HepG2 (cell line): ENCODE measurements at regions not wholly inside any gene's neighbourhood (a gene's known extent, or its start where the extent isn't known, plus 50 kb on each side); places are given as distances from the start of the nearest gene placed in this dataset.

ENCODE experiments used
- CREB1 ChIP-seq, 2 experiments: fragments of 450-650 bp in 1 of 2; IDR thresholded peaks; 2 replicates each; pipeline ENCODE4 v1.6.1; 2016 to 2017; ENCODE audit warnings: control low read depth in 1 of 2, mild to moderate bottlenecking in 1 of 2, missing compliant biosample characterization in 1 of 2, missing genetic modification characterization in 1 of 2
- EP300 ChIP-seq, 3 experiments: sonication (generic) in 1 of 3; formaldehyde crosslinking in 1 of 3; IDR thresholded peaks; 2 replicates each; pipeline versions ENCODE4 v1.5.1 to v1.6.1; 2011 to 2020; ENCODE audit warnings: low read depth in 2 of 3, low read length in 2 of 3, borderline replicate concordance in 1 of 3, improper control_type of control experiment in 1 of 3, mild to moderate bottlenecking in 1 of 3, missing genetic modification reagents in 1 of 3, moderate library complexity in 1 of 3
- FOXM1 ChIP-seq: sonication (generic); formaldehyde crosslinking; IDR thresholded peaks from 2 replicates; pipeline ENCODE4 v1.5.0; 2020; ENCODE audit warnings: missing genetic modification reagents
- FUBP1 ChIP-seq: sonication (generic); formaldehyde crosslinking; IDR thresholded peaks from 2 replicates; pipeline ENCODE4 v1.5.1; 2020; ENCODE audit warnings: missing genetic modification reagents, mild to moderate bottlenecking, borderline replicate concordance
- LRRFIP1 ChIP-seq: sonication (generic); formaldehyde crosslinking; conservative IDR thresholded peaks from 2 replicates; pipeline ENCODE4 v1.4.0; 2020; ENCODE audit warnings: missing genetic modification reagents
- MAFK ChIP-seq, 2 experiments: IDR thresholded peaks in 1 of 2; conservative IDR thresholded peaks in 1 of 2; 2 replicates each; pipeline ENCODE4 v1.6.1; 2011; ENCODE audit warnings: improper control_type of control experiment in 2 of 2, low read length in 2 of 2
- SMYD3 ChIP-seq: sonication (generic); formaldehyde crosslinking; IDR thresholded peaks from 2 replicates; pipeline ENCODE4 v1.8.1; 2023; ENCODE audit warnings: mild to moderate bottlenecking, missing genetic modification reagents
- YEATS2 ChIP-seq: sonication (generic); formaldehyde crosslinking; IDR thresholded peaks from 2 replicates; pipeline ENCODE4 v1.4.0; 2020; ENCODE audit warnings: missing genetic modification reagents, borderline replicate concordance
- ZBTB4 ChIP-seq: sonication (generic); formaldehyde crosslinking; IDR thresholded peaks from 2 replicates; pipeline ENCODE4 v1.4.0; 2020; ENCODE audit warnings: missing genetic modification reagents, mild to moderate bottlenecking, borderline replicate concordance
- ZNF318 ChIP-seq: sonication (generic); formaldehyde crosslinking; IDR thresholded peaks from 2 replicates; pipeline ENCODE4 v1.4.0; 2020; ENCODE audit warnings: mild to moderate bottlenecking, missing genetic modification reagents
- ZNF451 ChIP-seq: sonication (generic); formaldehyde crosslinking; IDR thresholded peaks from 2 replicates; pipeline ENCODE4 v1.5.0; 2020; ENCODE audit warnings: mild to moderate bottlenecking, missing genetic modification reagents

GRCh38 chr15:62886431-62887071 is 156.0 kb upstream of the TPM1 start (continued):
- TF ChIP-seq ZNF318 (CRISPR knock-in tag) (no peak), ZNF451 (CRISPR knock-in tag) (no peak), EP300 (IDR thresholded peaks at IDR 0.05; ENCODE audit: low read depth in 2 of 2, low read length in 2 of 2) (peak; percentile 61 to 92; a peak in 3 of 4 replicates), EP300 (CRISPR knock-in tag; IDR thresholded peaks at IDR 0.05; ENCODE audit: borderline replicate concordance) (peak; percentile 76; the same call in 1 of the 2 replicates), CREB1 (IDR thresholded peaks at IDR 0.05) (no peak), CREB1 (CRISPR knock-in tag; IDR thresholded peaks at IDR 0.05) (peak; percentile 64), FOXM1 (no peak), MAFK (conservative IDR thresholded peaks at IDR 0.05 in 1 of 2, IDR thresholded peaks at IDR 0.05 in 1 of 2; ENCODE audit: low read length in 2 of 2) (no peak), LRRFIP1 (CRISPR knock-in tag) (no peak), SMYD3 (CRISPR knock-in tag) (peak; percentile 68; the same call in 1 of the 2 replicates), YEATS2 (CRISPR knock-in tag) (no peak), ZBTB4 (CRISPR knock-in tag) (0 out of 2 replicates have a peak, but pooled peaks have one; percentile 21), FUBP1 (CRISPR knock-in tag) (no peak)
